ENCODE measurements at regions not wholly inside any gene's neighbourhood (a gene's known extent, or its start where the extent isn't known, plus 50 kb on each side); places are given as distances from the start of the nearest gene placed in this dataset.

- no peak overlapping the region for H3K9ac ChIP-seq (ENCODE audit: low read depth in 1 of 3, low read length in 3 of 3)
- H3K4me1 ChIP-seq (ENCODE audit: control insufficient read depth in 3 of 3, insufficient read depth in 3 of 3, low read length in 3 of 3) = no peaks in the 10 kb centered on the region
- H3K4me3 ChIP-seq (ENCODE audit: low read length in 3 of 3) = no peak overlapping the region
- H3K9me3 ChIP-seq (ENCODE audit: control insufficient read depth in 3 of 3, low read length in 3 of 3) = no peaks in the 10 kb centered on the region
- H3K36me3 ChIP-seq (ENCODE audit: control insufficient read depth in 3 of 3, insufficient read depth in 3 of 3, low read length in 3 of 3) = no peaks in the 10 kb centered on the region
- H3K27ac ChIP-seq (ENCODE audit: low read depth, low read length) = no peak overlapping the region
- H3K27me3 ChIP-seq (ENCODE audit: control insufficient read depth in 3 of 3, insufficient read depth in 3 of 3, low read length in 3 of 3) = no peaks in the 10 kb centered on the region
These were observed 98.3 kb upstream of the CHL1 start for GRCh38 chr3:98259-98654.

DNA sequence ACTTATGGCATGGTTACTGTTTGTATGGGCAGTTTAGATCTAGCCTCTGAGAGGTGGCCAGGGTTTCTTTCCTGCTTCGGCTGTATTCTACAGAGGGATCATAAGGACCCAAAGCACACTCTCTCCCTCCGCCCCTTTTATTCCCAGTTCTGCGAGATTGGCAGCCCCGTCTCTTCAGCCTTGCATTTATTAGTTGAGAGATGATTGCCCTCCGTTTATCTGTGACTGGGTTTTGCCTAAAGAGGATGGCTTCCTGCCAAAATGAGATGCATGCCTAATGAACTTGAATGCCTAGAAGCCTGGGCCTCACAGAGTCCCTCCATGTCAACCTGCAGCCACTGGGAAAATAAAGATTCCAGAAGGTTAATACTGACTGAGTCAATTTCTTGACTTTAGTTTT is 97.1 kb upstream of the CHL1 start:
- H3K4me3 ChIP-seq (ENCODE audit: low read length in 3 of 3) = no peak overlapping the region
- H3K4me1 ChIP-seq (ENCODE audit: control insufficient read depth in 3 of 3, insufficient read depth in 3 of 3, low read length in 3 of 3) = no peaks in the 10 kb centered on the region
- H3K27me3 ChIP-seq (ENCODE audit: control insufficient read depth in 3 of 3, insufficient read depth in 3 of 3, low read length in 3 of 3) = no peaks in the 10 kb centered on the region
- H3K9me3 ChIP-seq (ENCODE audit: control insufficient read depth in 3 of 3, low read length in 3 of 3) = no peaks in the 10 kb centered on the region
- no peak overlapping the region for H3K27ac ChIP-seq (ENCODE audit: low read depth, low read length)
- no peaks in the 10 kb centered on the region for H3K36me3 ChIP-seq (ENCODE audit: control insufficient read depth in 3 of 3, insufficient read depth in 3 of 3, low read length in 3 of 3)
- H3K9ac ChIP-seq (ENCODE audit: low read depth in 1 of 3, low read length in 3 of 3) = no peak overlapping the region

DNA sequence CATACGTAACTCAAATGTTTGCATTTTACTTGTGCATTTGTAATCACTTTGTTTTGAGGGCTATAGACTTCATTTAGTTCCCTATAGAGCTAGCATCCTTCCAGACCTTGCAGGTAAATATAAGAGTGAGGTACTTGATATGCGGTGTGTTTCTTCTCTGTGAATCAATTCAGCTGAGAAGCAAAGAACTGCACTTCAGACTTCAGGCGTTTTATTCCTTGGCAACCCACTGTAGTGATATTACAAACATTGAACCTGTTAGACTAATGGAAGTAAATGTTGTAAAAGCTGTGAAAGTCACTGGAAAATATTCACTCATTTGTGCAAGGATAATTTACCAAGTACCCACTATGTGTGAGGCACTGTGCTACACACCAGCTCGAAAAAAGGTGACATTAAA is 94.1 kb upstream of the CHL1 start:
- no peak overlapping the region for H3K9ac ChIP-seq (ENCODE audit: low read depth in 1 of 3, low read length in 3 of 3)
- H3K27me3 ChIP-seq (ENCODE audit: control insufficient read depth in 3 of 3, insufficient read depth in 3 of 3, low read length in 3 of 3) = no peaks in the 10 kb centered on the region
- no peak overlapping the region for H3K27ac ChIP-seq (ENCODE audit: low read depth, low read length)
- H3K4me3 ChIP-seq (ENCODE audit: low read length in 3 of 3) = no peak overlapping the region
- H3K9me3 ChIP-seq (ENCODE audit: control insufficient read depth in 3 of 3, low read length in 3 of 3) = no peaks in the 10 kb centered on the region
- no peaks in the 10 kb centered on the region for H3K36me3 ChIP-seq (ENCODE audit: control insufficient read depth in 3 of 3, insufficient read depth in 3 of 3, low read length in 3 of 3)
- H3K4me1 ChIP-seq (ENCODE audit: control insufficient read depth in 3 of 3, insufficient read depth in 3 of 3, low read length in 3 of 3) = no peaks in the 10 kb centered on the region

DNA sequence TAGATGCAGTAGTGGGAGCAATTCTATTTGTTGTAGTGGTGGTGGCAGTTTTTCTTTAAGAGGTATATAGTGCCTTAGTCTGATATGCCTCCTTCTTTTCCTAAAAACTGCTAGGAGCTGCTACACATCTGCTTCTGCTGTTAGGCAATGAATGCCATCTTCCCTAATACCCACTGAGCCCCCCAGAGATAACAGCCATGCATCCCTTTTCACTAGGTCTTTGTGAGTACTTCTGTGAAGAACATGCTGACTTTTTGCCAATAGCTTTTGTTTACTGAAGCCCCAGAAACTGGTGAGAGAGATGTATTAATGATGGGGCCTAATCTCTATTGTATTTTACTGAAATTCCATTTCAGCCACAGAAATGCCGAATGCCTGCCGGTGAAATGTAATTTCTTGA is 92.6 kb upstream of the CHL1 start:
- no peaks in the 10 kb centered on the region for H3K27me3 ChIP-seq (ENCODE audit: control insufficient read depth in 3 of 3, insufficient read depth in 3 of 3, low read length in 3 of 3)
- H3K27ac ChIP-seq (ENCODE audit: low read depth, low read length) = no peak overlapping the region
- H3K36me3 ChIP-seq (ENCODE audit: control insufficient read depth in 3 of 3, insufficient read depth in 3 of 3, low read length in 3 of 3) = no peaks in the 10 kb centered on the region
- no peaks in the 10 kb centered on the region for H3K9me3 ChIP-seq (ENCODE audit: control insufficient read depth in 3 of 3, low read length in 3 of 3)
- H3K4me3 ChIP-seq (ENCODE audit: low read length in 3 of 3) = no peak overlapping the region
- no peaks in the 10 kb centered on the region for H3K4me1 ChIP-seq (ENCODE audit: control insufficient read depth in 3 of 3, insufficient read depth in 3 of 3, low read length in 3 of 3)
- H3K9ac ChIP-seq (ENCODE audit: low read depth in 1 of 3, low read length in 3 of 3) = no peak overlapping the region

- Histone ChIP-seq H3K36me3 (ENCODE audit: control insufficient read depth in 3 of 3, insufficient read depth in 3 of 3, low read length in 3 of 3) (no peaks in the 10 kb centered on the region), H3K4me3 (ENCODE audit: low read length in 3 of 3) (no peak overlapping the region)
These were observed 91.0 kb upstream of the CHL1 start for GRCh38 chr3:105585-105984.

GRCh38 chr3:106619-107018 is 89.9 kb upstream of the CHL1 start:
- H3K27me3 ChIP-seq (ENCODE audit: control insufficient read depth in 3 of 3, insufficient read depth in 3 of 3, low read length in 3 of 3) = no peaks in the 10 kb centered on the region
- no peaks in the 10 kb centered on the region for H3K4me1 ChIP-seq (ENCODE audit: control insufficient read depth in 3 of 3, insufficient read depth in 3 of 3, low read length in 3 of 3)
- H3K27ac ChIP-seq (ENCODE audit: low read depth, low read length) = no peak overlapping the region
- H3K36me3 ChIP-seq (ENCODE audit: control insufficient read depth in 3 of 3, insufficient read depth in 3 of 3, low read length in 3 of 3) = no peaks in the 10 kb centered on the region
- no peak overlapping the region for H3K4me3 ChIP-seq (ENCODE audit: low read length in 3 of 3)
- no peaks in the 10 kb centered on the region for H3K9me3 ChIP-seq (ENCODE audit: control insufficient read depth in 3 of 3, low read length in 3 of 3)
- no peak overlapping the region for H3K9ac ChIP-seq (ENCODE audit: low read depth in 1 of 3, low read length in 3 of 3)

More at GRCh38 chr3:105585-105984, 91.0 kb upstream of the CHL1 start:
- Histone ChIP-seq H3K27me3 (ENCODE audit: control insufficient read depth in 3 of 3, insufficient read depth in 3 of 3, low read length in 3 of 3) (no peaks in the 10 kb centered on the region), H3K9ac (ENCODE audit: low read depth in 1 of 3, low read length in 3 of 3) (no peak overlapping the region), H3K9me3 (ENCODE audit: control insufficient read depth in 3 of 3, low read length in 3 of 3) (no peaks in the 10 kb centered on the region), H3K4me1 (ENCODE audit: control insufficient read depth in 3 of 3, insufficient read depth in 3 of 3, low read length in 3 of 3) (no peaks in the 10 kb centered on the region), H3K27ac (ENCODE audit: low read depth, low read length) (no peak overlapping the region)

GRCh38 chr3:111143-112069 is 85.2 kb upstream of the CHL1 start:
- Histone ChIP-seq H3K4me1 (ENCODE audit: control insufficient read depth in 3 of 3, insufficient read depth in 3 of 3, low read length in 3 of 3) (no peaks in the 10 kb centered on the region), H3K27me3 (ENCODE audit: control insufficient read depth in 3 of 3, insufficient read depth in 3 of 3, low read length in 3 of 3) (no peaks in the 10 kb centered on the region), H3K36me3 (ENCODE audit: control insufficient read depth in 3 of 3, insufficient read depth in 3 of 3, low read length in 3 of 3) (no peaks in the 10 kb centered on the region), H3K9me3 (ENCODE audit: control insufficient read depth in 3 of 3, low read length in 3 of 3) (no peaks in the 10 kb centered on the region), H3K9ac (ENCODE audit: low read depth in 1 of 3, low read length in 3 of 3) (no peak overlapping the region), H3K4me3 (ENCODE audit: low read length in 3 of 3) (no peak overlapping the region), H3K27ac (ENCODE audit: low read depth, low read length) (no peak overlapping the region)

GRCh38 chr3:112773-113172 is 83.8 kb upstream of the CHL1 start:
- Histone ChIP-seq H3K9ac (ENCODE audit: low read depth in 1 of 3, low read length in 3 of 3) (no peak overlapping the region), H3K4me1 (ENCODE audit: control insufficient read depth in 3 of 3, insufficient read depth in 3 of 3, low read length in 3 of 3) (no peaks in the 10 kb centered on the region), H3K9me3 (ENCODE audit: control insufficient read depth in 3 of 3, low read length in 3 of 3) (no peaks in the 10 kb centered on the region), H3K27ac (ENCODE audit: low read depth, low read length) (no peak overlapping the region), H3K27me3 (ENCODE audit: control insufficient read depth in 3 of 3, insufficient read depth in 3 of 3, low read length in 3 of 3) (no peaks in the 10 kb centered on the region), H3K4me3 (ENCODE audit: low read length in 3 of 3) (no peak overlapping the region), H3K36me3 (ENCODE audit: control insufficient read depth in 3 of 3, insufficient read depth in 3 of 3, low read length in 3 of 3) (no peaks in the 10 kb centered on the region)

- H3K27me3 ChIP-seq (ENCODE audit: control insufficient read depth in 3 of 3, insufficient read depth in 3 of 3, low read length in 3 of 3) = no peaks in the 10 kb centered on the region
- H3K9me3 ChIP-seq (ENCODE audit: control insufficient read depth in 3 of 3, low read length in 3 of 3) = no peaks in the 10 kb centered on the region
- H3K27ac ChIP-seq (ENCODE audit: low read depth, low read length) = no peak overlapping the region
- no peaks in the 10 kb centered on the region for H3K36me3 ChIP-seq (ENCODE audit: control insufficient read depth in 3 of 3, insufficient read depth in 3 of 3, low read length in 3 of 3)
- no peak overlapping the region for H3K4me3 ChIP-seq (ENCODE audit: low read length in 3 of 3)
- no peak overlapping the region for H3K9ac ChIP-seq (ENCODE audit: low read depth in 1 of 3, low read length in 3 of 3)
- H3K4me1 ChIP-seq (ENCODE audit: control insufficient read depth in 3 of 3, insufficient read depth in 3 of 3, low read length in 3 of 3) = no peaks in the 10 kb centered on the region
These were observed 77.9 kb upstream of the CHL1 start for GRCh38 chr3:118666-119065.

- Histone ChIP-seq H3K9me3 (ENCODE audit: control insufficient read depth in 3 of 3, low read length in 3 of 3) (no peaks in the 10 kb centered on the region), H3K27me3 (ENCODE audit: control insufficient read depth in 3 of 3, insufficient read depth in 3 of 3, low read length in 3 of 3) (no peaks in the 10 kb centered on the region), H3K9ac (ENCODE audit: low read depth in 1 of 3, low read length in 3 of 3) (no peak overlapping the region), H3K4me1 (ENCODE audit: control insufficient read depth in 3 of 3, insufficient read depth in 3 of 3, low read length in 3 of 3) (no peaks in the 10 kb centered on the region), H3K36me3 (ENCODE audit: control insufficient read depth in 3 of 3, insufficient read depth in 3 of 3, low read length in 3 of 3) (no peaks in the 10 kb centered on the region), H3K4me3 (ENCODE audit: low read length in 3 of 3) (no peak overlapping the region), H3K27ac (ENCODE audit: low read depth, low read length) (no peak overlapping the region)
These were observed 73.2 kb upstream of the CHL1 start for GRCh38 chr3:123341-123740.

All from skeletal muscle tissue (tissue), 3 donors.